ENCODE measurements at regions not wholly inside any gene's neighbourhood (a gene's known extent, or its start where the extent isn't known, plus 50 kb on each side); places are given as distances from the start of the nearest gene placed in this dataset.

GRCh38 chr2:143981428-143981827 is 538.5 kb downstream of the ZEB2 start:
- no peak for TF ChIP-seq CTCF (IDR thresholded peaks at IDR 0.05)

GRCh38 chr2:143977356-143977755 is 542.6 kb downstream of the ZEB2 start:
- TF ChIP-seq CTCF (IDR thresholded peaks at IDR 0.05), result no peak

GRCh38 chr2:143975216-143975615 is 544.7 kb downstream of the ZEB2 start:
- TF ChIP-seq CTCF (IDR thresholded peaks at IDR 0.05), result no peak

GRCh38 chr2:143974262-143974661 is 545.7 kb downstream of the ZEB2 start:
- no peak for TF ChIP-seq CTCF (IDR thresholded peaks at IDR 0.05)

GRCh38 chr2:143968860-143969259 is 551.1 kb downstream of the ZEB2 start:
- no peak for TF ChIP-seq CTCF (IDR thresholded peaks at IDR 0.05)

GRCh38 chr2:143968360-143968759 is 551.6 kb downstream of the ZEB2 start:
- no peak for TF ChIP-seq CTCF (IDR thresholded peaks at IDR 0.05)

GRCh38 chr2:143965493-143966164 is 554.3 kb downstream of the ZEB2 start:
- no peak for TF ChIP-seq CTCF (IDR thresholded peaks at IDR 0.05)

- TF ChIP-seq CTCF (IDR thresholded peaks at IDR 0.05), result no peak
These were observed 555.0 kb downstream of the ZEB2 start for GRCh38 chr2:143964891-143965290.
